Pancreas (tissue), 10 donors: ENCODE measurements at regions not wholly inside any gene's neighbourhood (a gene's known extent, or its start where the extent isn't known, plus 50 kb on each side); places are given as distances from the start of the nearest gene placed in this dataset.

ENCODE experiments used
- ATAC-seq, 4 donors: fragments of 200-7000 bp; cut with Tn5 transposase; one replicate each; pipeline versions ENCODE4 v1.8.0 to v1.9.1; 2020; ENCODE audit warnings: mild to moderate bottlenecking in 4 of 4, moderate library complexity in 4 of 4
- DNase-seq, 6 donors: peaks; one replicate each; pipeline ENCODE4 v3.0.0-alpha.2; 2020
- FAIRE-seq: peaks from 2 replicates; lab custom pipeline; 2012; peaks lifted over from hg19 to GRCh38; lab: Jason Lieb, UNC
- H3K27ac ChIP-seq, 4 donors: fragments of 200-600 bp; sonication (generic); 1 replicate in 3 of 4; 2 replicates in 1 of 4; pipeline versions ENCODE4 v1.5.0 to v1.8.0; 2020
- H3K27me3 ChIP-seq, 4 donors: fragments of 200-600 bp; one replicate each; pipeline ENCODE4 v1.8.0; 2021
- H3K36me3 ChIP-seq, 3 donors: fragments of 200-600 bp; sonication (generic) in 1 of 3; one replicate each; pipeline versions ENCODE4 v1.5.0 to v1.8.0; 2020 to 2021
- H3K4me1 ChIP-seq, 3 donors: fragments of 200-600 bp; one replicate each; pipeline ENCODE4 v1.8.0; 2021
- H3K4me3 ChIP-seq, 4 donors: fragments of 200-600 bp; sonication (generic) in 2 of 4; one replicate each; pipeline versions ENCODE4 v1.5.0 to v1.8.0; 2020 to 2021
- H3K9me3 ChIP-seq, 4 donors: fragments of 200-600 bp; one replicate each; pipeline ENCODE4 v1.8.0; 2021
- WGBS, 2 donors: extraction: QIAGEN DNeasy Blood & Tissue Kit; methylation state at CpG; one replicate each; pipeline ENCODE4 v1.1.7; 2013; 5-methylcytosine and 5-hydroxymethylcytosine counted together
- intact Hi-C, 3 donors: fragments of 100-400 bp; cut with DNase I; formaldehyde crosslinking; loops; one replicate each; pipeline versions ENCODE4 v1.11.1 to v1.14.2; 2022
- TF ChIP-seq, protein P1 (sequence below), 4 donors: fragments of 200-600 bp; sonication (generic) in 3 of 4; IDR thresholded peaks; one replicate each; pipeline versions ENCODE4 v1.5.0 to v1.8.0; 2021; ENCODE audit warnings: antibody characterized with exemption in 4 of 4
- donor health status: healthy with polysubstance abuse.
- donor health status: DM: no; HTN: no; CAD: no; lungs with moderate emphysema.
- donor health status: DM: no; HTN: no; CAD: no.
- donor health status: control.
- donor health status: control.
- donor health status: Bipolar disorder and iron deficiency.
- donor health status: DM: yes; HTN: yes; CAD: no.
- donor health status: DM: no; HTN: no; CAD: no.
- donor health status: DM: no; HTN: no; CAD: no.
- donor health status: DM: yes; HTN: yes; CAD: no.

DNA sequence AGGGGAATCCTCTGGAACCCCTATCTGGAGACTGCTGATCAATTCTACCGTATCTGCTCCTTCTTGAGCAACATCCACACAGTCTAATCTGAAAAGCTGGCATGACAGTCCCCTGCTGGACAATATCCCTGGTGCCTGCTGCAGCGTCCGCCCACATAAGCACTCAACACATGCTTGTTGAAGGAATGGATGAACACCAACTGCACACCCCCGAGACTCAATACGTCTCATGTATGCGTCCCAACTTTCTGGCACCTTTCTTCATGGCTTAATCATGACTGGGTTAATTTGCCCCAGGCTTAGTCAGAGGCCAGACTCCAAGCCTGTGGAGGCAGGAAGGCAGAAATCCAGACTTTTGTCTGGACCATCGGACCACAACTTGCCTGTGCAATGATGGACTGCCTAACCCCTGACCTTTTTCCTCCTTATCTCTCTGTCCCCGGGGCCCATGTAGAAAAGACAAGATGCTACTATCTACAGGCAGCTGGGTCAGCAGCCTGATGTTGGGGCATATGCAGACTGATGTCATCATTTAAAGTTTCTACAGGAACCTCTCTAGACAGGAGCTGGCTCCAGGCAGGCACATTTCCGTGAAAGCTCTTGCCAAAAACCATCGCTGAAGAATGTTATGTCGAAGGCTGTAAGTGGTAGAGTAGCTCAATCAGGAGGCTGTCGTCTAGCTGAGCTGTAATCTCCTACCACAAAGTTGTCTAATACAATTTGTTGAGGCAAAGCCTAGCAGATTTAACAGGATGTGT lies 114.1 kb upstream of the TPM1 start:
- peak overlapping the region in 1 of 4 donors; percentile 5 for H3K27ac ChIP-seq
- ATAC-seq (peak in 3 of 4 donors; percentile 60 to 70 (median 66)), FAIRE-seq (no peak), DNase-seq (no peak)
- H3K4me3 ChIP-seq = no peak overlapping the region
- 66 to 68% methylated on average over 12 of the region's 12 CpGs for WGBS, 2 donors
- no peaks in the 10 kb centered on the region for H3K36me3 ChIP-seq
- no peaks in the 10 kb centered on the region for H3K4me1 ChIP-seq
- TF ChIP-seq, protein P1, sequence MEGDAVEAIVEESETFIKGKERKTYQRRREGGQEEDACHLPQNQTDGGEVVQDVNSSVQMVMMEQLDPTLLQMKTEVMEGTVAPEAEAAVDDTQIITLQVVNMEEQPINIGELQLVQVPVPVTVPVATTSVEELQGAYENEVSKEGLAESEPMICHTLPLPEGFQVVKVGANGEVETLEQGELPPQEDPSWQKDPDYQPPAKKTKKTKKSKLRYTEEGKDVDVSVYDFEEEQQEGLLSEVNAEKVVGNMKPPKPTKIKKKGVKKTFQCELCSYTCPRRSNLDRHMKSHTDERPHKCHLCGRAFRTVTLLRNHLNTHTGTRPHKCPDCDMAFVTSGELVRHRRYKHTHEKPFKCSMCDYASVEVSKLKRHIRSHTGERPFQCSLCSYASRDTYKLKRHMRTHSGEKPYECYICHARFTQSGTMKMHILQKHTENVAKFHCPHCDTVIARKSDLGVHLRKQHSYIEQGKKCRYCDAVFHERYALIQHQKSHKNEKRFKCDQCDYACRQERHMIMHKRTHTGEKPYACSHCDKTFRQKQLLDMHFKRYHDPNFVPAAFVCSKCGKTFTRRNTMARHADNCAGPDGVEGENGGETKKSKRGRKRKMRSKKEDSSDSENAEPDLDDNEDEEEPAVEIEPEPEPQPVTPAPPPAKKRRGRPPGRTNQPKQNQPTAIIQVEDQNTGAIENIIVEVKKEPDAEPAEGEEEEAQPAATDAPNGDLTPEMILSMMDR (IDR thresholded peaks at IDR 0.05) = peak in 1 of 4 donors; percentile 7
- no peaks in the 10 kb centered on the region for H3K27me3 ChIP-seq
- H3K9me3 ChIP-seq = no peaks in the 10 kb centered on the region
- intact Hi-C loops = no loop called here

DNA sequence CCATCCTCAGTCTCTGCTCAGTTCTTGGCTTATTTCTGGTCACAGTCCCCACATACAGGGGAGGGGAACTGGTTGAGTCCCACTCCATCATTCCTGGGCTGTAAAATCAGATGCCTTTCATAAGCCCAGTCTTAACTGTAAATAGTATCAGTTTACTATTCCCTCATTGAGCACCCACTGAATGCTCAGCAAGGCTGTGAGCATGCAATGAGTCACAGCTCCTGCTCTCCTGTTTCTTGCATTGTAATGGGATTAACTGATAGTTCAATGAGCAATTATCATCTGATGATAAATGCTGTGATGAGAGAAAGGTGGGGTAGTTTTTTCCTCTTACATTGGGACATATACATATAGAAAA lies 113.6 kb upstream of the TPM1 start:
- FAIRE-seq = no peak
- intact Hi-C loops = no loop called here
- peak overlapping the region in 1 of 4 donors; percentile 5 for H3K27ac ChIP-seq
- no peaks in the 10 kb centered on the region for H3K36me3 ChIP-seq
- no peaks in the 10 kb centered on the region for H3K27me3 ChIP-seq
- no peaks in the 10 kb centered on the region for H3K4me1 ChIP-seq
- H3K4me3 ChIP-seq = no peak overlapping the region
- ATAC-seq = peak in 2 of 4 donors; percentile 45 to 53
- TF ChIP-seq, protein P1 (IDR thresholded peaks at IDR 0.05) = no peak
- no peaks in the 10 kb centered on the region for H3K9me3 ChIP-seq
- DNase-seq = no peak

DNA sequence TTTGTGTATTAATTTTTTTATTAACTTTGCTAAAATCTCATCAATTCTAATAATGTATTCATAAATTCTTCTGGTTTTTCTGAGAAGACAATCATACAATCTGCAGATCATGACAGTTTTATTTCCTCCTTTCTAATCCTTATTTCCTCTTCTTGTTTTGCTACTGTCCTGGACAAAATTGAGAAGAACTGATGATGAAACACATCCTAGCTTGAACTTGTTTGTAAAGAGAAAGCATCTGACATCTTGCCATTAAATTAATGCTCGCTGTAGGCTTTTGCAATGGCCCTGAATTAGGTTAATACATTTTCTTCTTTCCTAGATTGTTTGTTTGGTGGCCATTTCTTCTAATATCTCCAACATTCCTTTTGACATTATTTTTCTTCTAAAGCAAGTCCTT lies 110.9 kb upstream of the TPM1 start:
- no peaks in the 10 kb centered on the region for H3K36me3 ChIP-seq
- no peaks in the 10 kb centered on the region for H3K27me3 ChIP-seq
- TF ChIP-seq, protein P1 (IDR thresholded peaks at IDR 0.05) = no peak
- no peak overlapping the region for H3K4me3 ChIP-seq
- H3K9me3 ChIP-seq = no peaks in the 10 kb centered on the region
- ATAC-seq (no peak), DNase-seq (no peak), FAIRE-seq (no peak)
- peaks cover 0 to 6% (median 0%) of the 10 kb centered on the region in 3 donors for H3K4me1 ChIP-seq
- H3K27ac ChIP-seq = no peak overlapping the region
- intact Hi-C loops = no loop called here
- 93% methylated on average over 1 of the region's 1 CpG for WGBS, 2 donors

DNA sequence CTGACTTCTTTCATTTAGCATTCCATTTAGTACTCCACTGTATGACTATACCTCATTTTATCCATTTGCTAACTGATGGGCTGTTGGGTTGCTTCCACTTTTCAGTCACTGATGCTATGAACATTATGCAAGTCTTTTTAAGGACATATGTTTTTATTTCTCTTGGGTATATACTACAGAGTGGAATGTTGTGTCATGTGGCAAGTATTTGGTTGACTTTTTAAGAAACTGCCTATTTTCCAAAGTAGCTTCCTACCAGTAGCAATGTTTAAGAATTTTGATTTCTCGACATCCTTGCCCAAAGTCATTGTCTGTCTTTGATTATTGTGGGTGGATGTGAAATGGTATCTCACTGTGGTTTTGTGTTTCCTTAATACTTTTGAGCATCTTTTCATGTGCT lies 110.1 kb upstream of the TPM1 start:
- ATAC-seq = no peak

DNA sequence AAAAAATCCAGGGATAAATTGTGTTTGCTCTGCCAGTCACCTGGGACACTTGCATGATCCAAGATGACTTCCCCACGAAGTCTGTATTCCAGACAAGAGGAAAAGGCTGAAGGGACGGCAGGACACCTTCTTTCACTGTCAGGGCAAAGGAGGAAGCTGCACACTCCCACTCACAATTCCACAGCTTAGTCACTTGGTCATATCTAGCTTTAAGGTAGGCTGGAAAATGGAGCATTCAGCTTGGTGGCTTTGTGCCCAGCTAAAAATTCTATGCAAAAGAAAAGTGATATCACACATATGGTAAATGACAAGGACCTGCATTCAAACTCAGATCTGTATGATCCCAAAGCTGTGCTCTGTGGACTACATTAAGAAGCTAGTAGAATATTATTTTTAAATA lies 109.2 kb upstream of the TPM1 start:
- TF ChIP-seq, protein P1 (IDR thresholded peaks at IDR 0.05) = no peak
- 62 to 65% methylated on average over 2 of the region's 2 CpGs for WGBS, 2 donors
- H3K4me3 ChIP-seq = no peak overlapping the region
- H3K36me3 ChIP-seq = no peaks in the 10 kb centered on the region
- peaks cover 0 to 6% (median 0%) of the 10 kb centered on the region in 3 donors for H3K4me1 ChIP-seq
- H3K27me3 ChIP-seq = no peaks in the 10 kb centered on the region
- no peak overlapping the region for H3K27ac ChIP-seq
- intact Hi-C loops = no loop called here
- ATAC-seq (no peak), DNase-seq (no peak), FAIRE-seq (no peak)
- H3K9me3 ChIP-seq = no peaks in the 10 kb centered on the region

More for the DNA sequence above, 110.1 kb upstream of the TPM1 start:
- Histone ChIP-seq H3K9me3 (no peaks in the 10 kb centered on the region), H3K27me3 (no peaks in the 10 kb centered on the region), H3K36me3 (no peaks in the 10 kb centered on the region), H3K4me3 (no peak overlapping the region), H3K27ac (no peak overlapping the region), H3K4me1 (peaks cover 0 to 6% (median 0%) of the 10 kb centered on the region in 3 donors)
- TF ChIP-seq, protein P1 (IDR thresholded peaks at IDR 0.05) = no peak
- intact Hi-C loops = no loop called here
- no peak for FAIRE-seq
- no peak for DNase-seq
- WGBS, 2 donors = 46 to 56% methylated on average over 1 of the region's 1 CpG
